ENCODE measurements at regions not wholly inside any gene's neighbourhood (a gene's known extent, or its start where the extent isn't known, plus 50 kb on each side); places are given as distances from the start of the nearest gene placed in this dataset.
"Not testable (repeated sequence)": the region's sequence is repeated elsewhere in the genome, so short reads cannot be mapped to it uniquely, and the experiment has no call there.

GRCh38 chr12:33628087-33628486 is 188.5 kb upstream of the SYT10 start:
- H3K4me2 ChIP-seq = no peak overlapping the region
- TF ChIP-seq CTCF (IDR thresholded peaks at IDR 0.05; ENCODE audit: poor library complexity) (no peak), EZH2phosphoT487 (IDR thresholded peaks at IDR 0.05; ENCODE audit: low read depth, severe bottlenecking, unreplicated experiment) (no peak), EZH2 (IDR thresholded peaks at IDR 0.05; ENCODE audit: borderline replicate concordance) (no peak)
- H3K9me3 ChIP-seq (ENCODE audit: low read depth) = no peaks in the 10 kb centered on the region
- no peak for DNase-seq (ENCODE audit: low spot score)
- WGBS (ENCODE audit: low lambda C conversion rate, missing lambda C conversion rate) = 96% methylated on average over 1 of the region's 1 CpG
- no peaks in the 10 kb centered on the region for H4K20me1 ChIP-seq (ENCODE audit: insufficient read depth, poor library complexity, severe bottlenecking)
- no peaks in the 10 kb centered on the region for H3K79me2 ChIP-seq
- H3K4me1 ChIP-seq (ENCODE audit: insufficient read depth) = no peaks in the 10 kb centered on the region
- no peak overlapping the region for H3K4me3 ChIP-seq
- H3K27ac ChIP-seq = no peak overlapping the region
- no peaks in the 10 kb centered on the region for H3K27me3 ChIP-seq
- H3K9me2 ChIP-seq (replicated peaks; ENCODE audit: insufficient read depth) = no peaks in the 10 kb centered on the region
- H3K36me3 ChIP-seq (replicated peaks; ENCODE audit: insufficient read depth, low read depth) = no peaks in the 10 kb centered on the region
- H2AFZ ChIP-seq = no peak overlapping the region

DNA sequence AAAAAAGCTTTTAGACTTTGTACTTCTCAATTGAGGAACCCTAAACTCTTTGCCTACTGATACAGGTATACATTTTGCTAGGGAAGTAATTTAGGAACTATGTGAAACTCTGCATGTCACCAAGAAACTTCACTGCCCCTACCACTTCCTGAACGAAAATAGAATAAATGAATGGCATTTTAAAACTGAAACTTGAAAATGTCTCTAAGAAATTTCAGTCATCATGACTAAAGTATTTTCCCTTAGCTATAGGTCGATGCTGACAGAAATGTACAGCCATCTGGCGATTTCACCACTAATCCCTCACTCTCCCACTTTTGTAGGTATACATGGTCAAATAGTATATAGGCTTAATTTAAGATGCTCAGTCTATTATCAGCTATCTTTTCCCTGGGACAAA is 194.9 kb upstream of the SYT10 start:
- Histone ChIP-seq H3K9me2 (replicated peaks; ENCODE audit: insufficient read depth) (no peaks in the 10 kb centered on the region), H3K36me3 (replicated peaks; ENCODE audit: insufficient read depth, low read depth) (no peaks in the 10 kb centered on the region), H3K9me3 (ENCODE audit: low read depth) (no peaks in the 10 kb centered on the region), H3K4me1 (ENCODE audit: insufficient read depth) (no peaks in the 10 kb centered on the region), H3K27ac (no peak overlapping the region), H3K27me3 (no peaks in the 10 kb centered on the region), H3K79me2 (no peaks in the 10 kb centered on the region), H3K4me3 (no peak overlapping the region), H4K20me1 (ENCODE audit: insufficient read depth, poor library complexity, severe bottlenecking) (no peaks in the 10 kb centered on the region), H3K4me2 (no peak overlapping the region), H2AFZ (no peak overlapping the region)
- WGBS (ENCODE audit: low lambda C conversion rate, missing lambda C conversion rate) = 77% methylated on average over 3 of the region's 3 CpGs
- no peak for DNase-seq (ENCODE audit: low spot score)
- no peak for TF ChIP-seq EZH2 (IDR thresholded peaks at IDR 0.05; ENCODE audit: borderline replicate concordance)
- no peak for TF ChIP-seq EZH2phosphoT487 (IDR thresholded peaks at IDR 0.05; ENCODE audit: low read depth, severe bottlenecking, unreplicated experiment)
- TF ChIP-seq CTCF (IDR thresholded peaks at IDR 0.05; ENCODE audit: poor library complexity) = no peak

GRCh38 chr12:33636930-33637329 is 197.3 kb upstream of the SYT10 start:
- not testable (repeated sequence) for H3K4me1 ChIP-seq (ENCODE audit: insufficient read depth); H3K27me3 ChIP-seq; H4K20me1 ChIP-seq (ENCODE audit: insufficient read depth, poor library complexity, severe bottlenecking); DNase-seq (ENCODE audit: low spot score); H2AFZ ChIP-seq; H3K27ac ChIP-seq; H3K36me3 ChIP-seq (replicated peaks; ENCODE audit: insufficient read depth, low read depth); H3K9me3 ChIP-seq (ENCODE audit: low read depth); H3K9me2 ChIP-seq (replicated peaks; ENCODE audit: insufficient read depth); H3K4me2 ChIP-seq; H3K4me3 ChIP-seq; H3K79me2 ChIP-seq
- 92% methylated on average over 6 of the region's 6 CpGs for WGBS (ENCODE audit: low lambda C conversion rate, missing lambda C conversion rate)

GRCh38 chr12:33639975-33640374 is 200.4 kb upstream of the SYT10 start:
- Histone ChIP-seq H3K9me2 (replicated peaks; ENCODE audit: insufficient read depth) (no peaks in the 10 kb centered on the region), H3K4me3 (no peak overlapping the region), H3K27ac (no peak overlapping the region), H3K27me3 (no peaks in the 10 kb centered on the region), H2AFZ (no peak overlapping the region), H3K4me1 (ENCODE audit: insufficient read depth) (no peaks in the 10 kb centered on the region), H3K9me3 (ENCODE audit: low read depth) (no peaks in the 10 kb centered on the region), H4K20me1 (ENCODE audit: insufficient read depth, poor library complexity, severe bottlenecking) (no peaks in the 10 kb centered on the region), H3K4me2 (no peak overlapping the region), H3K36me3 (replicated peaks; ENCODE audit: insufficient read depth, low read depth) (no peaks in the 10 kb centered on the region), H3K79me2 (no peaks in the 10 kb centered on the region)
- TF ChIP-seq EZH2 (IDR thresholded peaks at IDR 0.05; ENCODE audit: borderline replicate concordance) = no peak
- no peak for TF ChIP-seq CTCF (IDR thresholded peaks at IDR 0.05; ENCODE audit: poor library complexity)
- TF ChIP-seq EZH2phosphoT487 (IDR thresholded peaks at IDR 0.05; ENCODE audit: low read depth, severe bottlenecking, unreplicated experiment) = no peak
- no peak for DNase-seq (ENCODE audit: low spot score)
- WGBS (ENCODE audit: low lambda C conversion rate, missing lambda C conversion rate) = 88% methylated on average over 2 of the region's 2 CpGs
